Inflammatory macrophage treated with lipopolysaccharide for 1 hour (primary cell): ENCODE measurements at regions not wholly inside any gene's neighbourhood (a gene's known extent, or its start where the extent isn't known, plus 50 kb on each side); places are given as distances from the start of the nearest gene placed in this dataset.
"Not testable (repeated sequence)": the region's sequence is repeated elsewhere in the genome, so short reads cannot be mapped to it uniquely, and the experiment has no call there.

Experiments
- DNase-seq, 2 donors: peaks; one replicate each; pipeline ENCODE4 v3.0.0-alpha.2; 2020 to 2022

GRCh38 chr1:203926025-203926540 lies 64.7 kb downstream of the SNRPE start:
- DNase-seq, result no peak

DNA sequence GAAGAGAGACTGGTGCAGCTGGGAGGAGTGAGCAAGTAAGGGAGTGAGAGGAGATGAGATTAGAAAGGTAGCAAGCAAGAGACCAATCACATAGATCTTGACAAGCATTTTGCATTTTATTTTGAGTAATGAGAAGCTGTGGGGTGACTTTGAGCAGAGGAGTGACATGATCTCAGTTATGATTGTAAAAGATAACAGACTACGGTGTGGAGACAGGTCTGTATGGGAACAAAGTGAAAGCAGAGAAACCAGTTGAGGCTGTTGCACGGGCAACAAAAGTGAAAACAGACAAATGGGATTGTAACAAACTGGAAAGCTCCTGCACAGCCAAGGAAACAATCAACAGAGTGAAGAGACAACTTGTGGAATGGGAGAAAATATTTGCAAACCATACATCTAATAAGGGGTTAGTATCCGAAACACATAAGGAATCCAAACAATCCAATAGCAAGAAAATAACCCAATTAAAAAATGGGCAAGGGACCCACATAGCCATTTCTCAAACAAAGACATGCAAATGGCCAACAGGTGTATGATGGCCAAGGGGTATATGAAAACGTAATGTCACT lies 68.4 kb downstream of the SNRPE start:
- DNase-seq, result no peak

GRCh38 chr1:203930342-203930741 lies 68.9 kb downstream of the SNRPE start:
- peak; percentile 51 to 71 for DNase-seq

DNA sequence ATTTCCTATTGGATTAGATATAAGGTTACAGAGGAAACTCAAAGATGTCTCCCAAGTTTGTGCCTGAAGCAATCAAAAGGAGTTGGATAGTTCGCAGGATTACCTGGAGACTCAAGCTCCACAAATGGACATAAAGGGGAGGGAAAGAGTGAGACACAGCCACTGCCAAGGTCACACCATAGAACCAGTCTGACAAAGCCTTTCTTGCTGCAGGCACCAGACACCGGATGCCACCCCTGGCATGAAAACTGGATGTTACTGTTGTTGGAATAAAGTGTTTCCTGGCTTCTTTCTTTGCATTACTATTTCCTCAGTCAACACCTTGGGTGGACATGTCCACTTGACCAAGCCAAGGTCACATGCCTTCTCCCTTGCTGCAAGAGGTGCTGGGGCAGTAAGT lies 70.6 kb downstream of the SNRPE start:
- DNase-seq, result no peak

- no peak for DNase-seq
Measured at GRCh38 chr1:203932556-203932955, 71.2 kb downstream of the SNRPE start.

DNA sequence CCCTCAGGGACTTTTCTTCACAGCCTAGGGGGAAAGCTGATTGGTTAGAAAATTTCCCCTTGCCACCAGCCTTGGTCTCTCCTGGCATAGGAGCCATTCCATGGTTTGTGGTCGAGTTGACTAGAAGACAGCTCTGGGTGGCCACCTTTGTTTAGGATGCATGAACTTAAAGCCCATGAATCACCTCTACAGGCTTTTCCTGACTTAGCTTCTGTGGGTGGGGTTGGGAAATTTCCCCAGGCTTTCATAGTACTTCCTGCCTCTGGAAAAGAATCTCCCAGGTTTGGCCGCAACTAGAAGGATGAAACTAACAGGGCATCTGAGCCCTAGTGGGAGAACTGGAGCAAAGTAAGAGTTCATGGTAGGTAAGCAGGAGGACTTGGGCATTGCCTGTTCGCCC lies 72.6 kb downstream of the SNRPE start:
- DNase-seq, result no peak

DNA sequence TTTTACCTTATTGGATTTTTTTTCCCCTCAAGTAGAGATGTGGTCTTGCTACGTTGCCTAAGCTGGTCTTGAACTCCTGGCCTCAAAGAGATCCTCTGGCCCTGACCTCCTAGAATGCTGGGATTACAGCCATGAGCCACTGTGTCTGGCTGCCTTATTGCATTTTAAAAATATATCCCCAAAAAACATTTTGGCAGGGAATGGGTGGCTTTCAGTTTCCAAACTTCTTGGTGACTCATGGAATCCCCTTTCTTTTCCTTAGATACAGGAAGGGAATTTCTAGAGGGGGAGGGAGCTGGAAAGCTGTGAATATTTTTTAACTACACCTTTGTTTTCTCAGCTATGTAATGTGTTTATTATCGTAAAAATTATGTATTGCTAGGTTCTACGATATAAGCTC lies 73.3 kb downstream of the SNRPE start:
- DNase-seq, result no peak

DNA sequence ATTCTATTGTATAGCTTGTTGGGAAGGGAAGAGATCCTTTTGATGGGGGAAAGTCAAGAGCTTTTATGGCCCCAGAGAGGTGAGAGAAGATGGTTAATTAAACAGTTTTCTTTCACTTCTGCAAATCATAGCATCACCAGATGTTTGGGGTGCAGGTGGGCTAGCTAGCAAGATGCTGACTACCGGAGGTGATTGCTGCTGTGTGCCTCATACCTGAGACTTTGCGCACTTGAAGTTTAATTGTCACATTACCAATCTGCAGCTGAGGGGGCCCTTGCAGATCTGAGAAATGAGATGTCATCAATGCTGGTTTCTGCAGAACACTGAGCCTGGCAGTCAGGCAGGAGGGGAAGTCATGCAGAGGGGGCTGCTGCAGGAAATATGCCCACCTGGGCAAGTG lies 73.9 kb downstream of the SNRPE start:
- DNase-seq, result no peak

GRCh38 chr1:203937678-203938330 lies 76.4 kb downstream of the SNRPE start:
- DNase-seq, result no peak

- no peak for DNase-seq
Measured at GRCh38 chr1:203944651-203945404, 83.4 kb downstream of the SNRPE start.

- no peak for DNase-seq
Measured at GRCh38 chr1:203954293-203954692, 92.9 kb downstream of the SNRPE start.

DNA sequence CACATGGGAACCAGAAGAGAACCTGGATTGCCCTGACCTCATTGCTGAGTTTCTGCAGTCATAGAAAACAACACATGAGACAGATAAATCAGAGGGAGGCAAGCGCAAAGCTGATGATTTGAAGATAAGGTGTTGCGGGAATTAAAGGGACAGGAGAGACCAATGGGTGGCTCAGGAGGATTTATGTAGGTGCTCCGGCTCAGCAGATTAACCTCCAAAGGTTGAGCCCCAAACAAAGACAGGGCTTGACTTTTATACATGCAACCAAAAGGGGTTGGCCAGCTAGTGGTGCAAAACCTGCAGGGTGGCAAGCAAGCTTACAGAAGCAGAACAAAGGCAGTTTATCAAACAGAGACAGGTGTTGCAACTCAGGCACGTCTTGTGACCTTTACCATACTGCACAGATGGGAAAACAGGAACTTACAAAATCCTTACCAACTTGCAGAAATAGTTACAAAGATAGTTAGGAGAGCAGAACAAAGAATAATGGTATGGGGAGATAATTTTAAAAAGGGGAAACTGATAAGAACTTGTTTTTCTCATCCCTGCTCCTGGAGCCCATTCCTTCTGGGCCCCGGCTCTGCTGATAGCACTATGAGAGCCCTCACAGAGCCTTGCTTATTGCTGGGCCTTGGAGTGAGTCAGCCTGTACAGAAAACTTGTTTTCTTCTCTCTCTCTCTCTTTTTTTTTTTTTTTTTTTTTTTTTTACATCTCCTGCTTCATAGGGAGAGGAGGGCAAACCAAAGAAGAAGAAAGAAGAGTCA lies 93.6 kb downstream of the SNRPE start:
- DNase-seq, result peak; percentile 13 to 59

GRCh38 chr1:203968761-203969160 lies 104.2 kb upstream of the SOX13 start:
- no peak for DNase-seq

DNA sequence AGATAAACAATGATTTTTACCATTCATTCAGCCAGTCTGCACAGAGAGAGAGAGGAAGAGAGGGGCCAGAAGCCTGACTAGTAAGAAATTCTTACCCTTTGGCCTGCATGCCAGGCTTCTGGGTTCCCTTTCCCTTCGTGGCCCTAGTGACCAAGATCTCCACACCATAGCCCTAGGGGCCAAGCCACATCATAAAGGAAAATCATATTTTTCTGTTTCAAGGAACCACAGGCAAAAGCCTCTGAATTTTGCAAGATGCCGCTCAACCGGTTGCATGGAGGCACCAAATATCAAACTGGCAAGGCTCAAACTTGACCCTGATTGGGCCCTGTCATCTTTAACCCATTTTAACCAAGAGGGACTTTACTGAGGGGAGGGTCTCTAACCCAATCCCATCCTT lies 103.1 kb upstream of the SOX13 start:
- no peak for DNase-seq

DNA sequence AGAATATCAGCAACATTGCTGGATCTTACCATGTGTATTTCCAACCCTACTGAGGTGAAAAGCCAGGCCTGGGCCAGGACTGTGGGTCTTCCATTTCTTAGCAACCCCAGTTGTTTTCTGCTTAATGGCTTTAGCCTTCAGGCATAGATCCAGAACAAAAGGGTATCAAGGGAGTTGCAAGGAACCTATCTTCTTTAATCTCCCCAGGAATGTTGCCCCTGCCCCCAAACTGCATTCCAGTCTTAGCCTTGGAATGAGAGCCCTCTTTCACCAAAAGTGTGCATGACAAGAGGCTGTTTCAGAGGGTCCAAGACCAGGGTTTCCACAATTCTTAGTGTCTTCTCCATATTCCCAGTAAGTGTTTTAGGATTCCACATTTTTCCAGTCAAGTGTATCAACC lies 87.9 kb upstream of the SOX13 start:
- DNase-seq, result no peak

DNA sequence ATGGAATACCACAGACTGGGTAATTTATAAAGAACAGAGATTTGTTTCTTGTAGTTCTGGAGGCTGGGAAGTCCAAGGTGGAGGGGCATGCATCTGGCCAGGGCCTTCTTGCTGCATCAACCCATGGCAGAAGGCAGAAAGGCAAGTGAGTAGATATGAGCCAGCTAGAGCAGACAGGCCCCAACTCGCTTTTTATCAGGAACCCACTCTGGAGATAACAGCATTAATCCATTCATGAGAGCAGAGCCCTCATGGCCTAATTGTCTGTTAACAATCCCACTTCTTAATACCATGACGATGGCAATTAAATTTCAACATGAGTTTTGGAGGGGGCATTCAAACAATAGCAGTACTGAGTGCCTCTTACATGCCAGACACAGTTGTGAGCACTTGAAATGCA lies 87.2 kb upstream of the SOX13 start:
- DNase-seq, result no peak

- DNase-seq, result no peak
Measured at GRCh38 chr1:203986887-203987461, 85.9 kb upstream of the SOX13 start.

- no peak for DNase-seq
Measured at GRCh38 chr1:203990118-203990517, 82.8 kb upstream of the SOX13 start.

DNA sequence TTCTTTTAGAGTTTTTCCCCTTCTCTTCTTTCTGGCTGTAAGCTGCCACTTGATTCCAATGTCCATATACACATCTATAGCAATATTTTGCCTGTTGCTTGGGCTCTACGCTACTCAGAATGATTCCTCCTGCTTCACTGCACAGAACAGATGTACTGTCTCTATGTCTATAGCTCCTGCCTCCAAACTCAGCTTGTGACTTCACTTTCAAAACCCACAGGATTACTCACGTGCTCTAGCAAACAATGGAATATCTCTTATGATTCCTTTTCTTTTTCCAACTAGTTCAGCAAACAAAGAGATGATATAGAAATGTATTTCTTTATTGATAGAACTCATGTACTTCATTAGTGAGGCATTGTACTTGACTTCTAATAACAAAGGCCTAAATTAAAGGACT lies 80.5 kb upstream of the SOX13 start:
- no peak for DNase-seq

GRCh38 chr1:203993256-203993655 lies 79.7 kb upstream of the SOX13 start:
- no peak for DNase-seq

GRCh38 chr1:203995228-203995627 lies 77.7 kb upstream of the SOX13 start:
- no peak for DNase-seq

DNA sequence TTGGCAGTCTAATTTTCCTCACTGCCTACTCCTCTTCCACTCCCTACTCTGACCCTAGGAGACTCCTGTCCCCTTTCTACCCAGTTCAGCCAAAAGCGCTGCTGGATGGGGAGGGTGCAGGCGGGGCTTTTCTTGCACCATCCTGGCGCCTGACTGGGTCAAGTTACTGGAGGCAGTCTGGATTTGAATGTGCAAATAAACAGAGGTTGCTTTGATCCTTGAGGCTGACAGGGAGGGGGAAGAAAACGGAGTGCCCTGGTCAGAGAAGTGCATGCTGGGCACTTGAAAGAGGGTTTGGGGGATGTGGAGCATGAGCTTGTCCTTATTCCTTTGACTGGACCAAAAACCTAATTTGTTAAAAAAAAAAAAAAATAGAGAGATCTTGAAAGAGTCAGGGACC lies 76.8 kb upstream of the SOX13 start:
- no peak for DNase-seq

- not testable (repeated sequence) for DNase-seq
Measured at GRCh38 chr1:203998571-203998970, 74.3 kb upstream of the SOX13 start.
